Smooth muscle cell (in vitro differentiated cells): ENCODE measurements at regions not wholly inside any gene's neighbourhood (a gene's known extent, or its start where the extent isn't known, plus 50 kb on each side); places are given as distances from the start of the nearest gene placed in this dataset.

Experiments used
- DNase-seq: peaks from one replicate; lab custom pipeline; 2025; ENCODE audit not compliant: unreplicated experiment; lab: John Stamatoyannopoulos, UW
- H2AFZ ChIP-seq: fragments of 200-600 bp; sonication (generic); 2 replicates; pipeline ENCODE4 v1.6.0; 2016; ENCODE audit warnings: antibody characterized with exemption, low read depth, mild to moderate bottlenecking
- H3F3A ChIP-seq: fragments of 200-600 bp; sonication (generic); 2 replicates; pipeline ENCODE4 v1.6.0; 2017; ENCODE audit warnings: antibody characterized with exemption, low read depth
- H3K27ac ChIP-seq: fragments of 200-600 bp; sonication (generic); 2 replicates; pipeline ENCODE4 v1.5.1; 2016; ENCODE audit warnings: low read depth, mild to moderate bottlenecking
- H3K27me3 ChIP-seq: fragments of 200-600 bp; sonication (generic); 2 replicates; pipeline ENCODE4 v1.6.1; 2016; ENCODE audit warnings: low read depth, mild to moderate bottlenecking
- H3K36me3 ChIP-seq: fragments of 200-600 bp; sonication (generic); 2 replicates; pipeline ENCODE4 v1.5.1; 2016; ENCODE audit warnings: low read depth
- H3K4me1 ChIP-seq: fragments of 200-600 bp; sonication (generic); 2 replicates; pipeline ENCODE4 v1.5.1; 2016; ENCODE audit warnings: low read depth
- H3K4me2 ChIP-seq: fragments of 200-600 bp; sonication (generic); 2 replicates; pipeline ENCODE4 v1.6.0; 2016; ENCODE audit warnings: mild to moderate bottlenecking
- H3K4me3 ChIP-seq: fragments of 200-600 bp; sonication (generic); 2 replicates; pipeline ENCODE4 v1.5.1; 2016; ENCODE audit warnings: mild to moderate bottlenecking
- H3K79me2 ChIP-seq: fragments of 200-600 bp; sonication (generic); 2 replicates; pipeline ENCODE4 v1.6.0; 2016; ENCODE audit warnings: low read depth, mild to moderate bottlenecking
- H3K9ac ChIP-seq: fragments of 200-600 bp; sonication (generic); 2 replicates; pipeline ENCODE4 v1.6.0; 2016; ENCODE audit warnings: low read depth
- H3K9me3 ChIP-seq: fragments of 200-600 bp; sonication (generic); replicated peaks from 2 replicates; pipeline ENCODE4 v1.5.1; 2016; ENCODE audit warnings: low read depth
- H4K20me1 ChIP-seq: fragments of 200-600 bp; sonication (generic); 2 replicates; pipeline ENCODE4 v1.6.0; 2016; ENCODE audit warnings: low read depth
- WGBS: methylation state at CpG from one replicate; pipeline ENCODE4 v1.1.7; 2016; ENCODE audit warnings: low lambda C conversion rate; 5-methylcytosine and 5-hydroxymethylcytosine counted together
- TF ChIP-seq, protein P1 (sequence below): fragments of 200-600 bp; sonication (generic); IDR thresholded peaks from 2 replicates; pipeline ENCODE4 v1.5.1; 2017; ENCODE audit warnings: borderline replicate concordance, mild to moderate bottlenecking, antibody characterized with exemption; ENCODE audit not compliant: insufficient read depth, poor library complexity, severe bottlenecking

- no peaks in the 10 kb centered on the region for H3K27me3 ChIP-seq
- H3K9ac ChIP-seq: no peak overlapping the region
- no peak overlapping the region for H2AFZ ChIP-seq
- no peak for DNase-seq
- no peaks in the 10 kb centered on the region for H3F3A ChIP-seq
- no peaks in the 10 kb centered on the region for H4K20me1 ChIP-seq
- no peak overlapping the region for H3K4me3 ChIP-seq
- no peaks in the 10 kb centered on the region for H3K36me3 ChIP-seq
- no peaks in the 10 kb centered on the region for H3K9me3 ChIP-seq
- no peak overlapping the region for H3K27ac ChIP-seq
- H3K4me1 ChIP-seq: no peaks in the 10 kb centered on the region
- H3K79me2 ChIP-seq: no peaks in the 10 kb centered on the region
- no peak overlapping the region for H3K4me2 ChIP-seq
- WGBS: 67% methylated on average over 1 of the region's 1 CpG
- TF ChIP-seq, protein P1, sequence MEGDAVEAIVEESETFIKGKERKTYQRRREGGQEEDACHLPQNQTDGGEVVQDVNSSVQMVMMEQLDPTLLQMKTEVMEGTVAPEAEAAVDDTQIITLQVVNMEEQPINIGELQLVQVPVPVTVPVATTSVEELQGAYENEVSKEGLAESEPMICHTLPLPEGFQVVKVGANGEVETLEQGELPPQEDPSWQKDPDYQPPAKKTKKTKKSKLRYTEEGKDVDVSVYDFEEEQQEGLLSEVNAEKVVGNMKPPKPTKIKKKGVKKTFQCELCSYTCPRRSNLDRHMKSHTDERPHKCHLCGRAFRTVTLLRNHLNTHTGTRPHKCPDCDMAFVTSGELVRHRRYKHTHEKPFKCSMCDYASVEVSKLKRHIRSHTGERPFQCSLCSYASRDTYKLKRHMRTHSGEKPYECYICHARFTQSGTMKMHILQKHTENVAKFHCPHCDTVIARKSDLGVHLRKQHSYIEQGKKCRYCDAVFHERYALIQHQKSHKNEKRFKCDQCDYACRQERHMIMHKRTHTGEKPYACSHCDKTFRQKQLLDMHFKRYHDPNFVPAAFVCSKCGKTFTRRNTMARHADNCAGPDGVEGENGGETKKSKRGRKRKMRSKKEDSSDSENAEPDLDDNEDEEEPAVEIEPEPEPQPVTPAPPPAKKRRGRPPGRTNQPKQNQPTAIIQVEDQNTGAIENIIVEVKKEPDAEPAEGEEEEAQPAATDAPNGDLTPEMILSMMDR: no peak
Observed at GRCh38 chr4:83679692-83680091, 143.8 kb downstream of the GPAT3 start.

- Histone ChIP-seq H3K36me3 (no peaks in the 10 kb centered on the region), H3K27ac (no peak overlapping the region)
Observed at GRCh38 chr4:83679254-83679653, 143.3 kb downstream of the GPAT3 start.

GRCh38 chr4:83677656-83678055 is 141.7 kb downstream of the GPAT3 start:
- no peaks in the 10 kb centered on the region for H3K9me3 ChIP-seq
- TF ChIP-seq, protein P1: no peak
- no peaks in the 10 kb centered on the region for H3F3A ChIP-seq
- H3K36me3 ChIP-seq: no peaks in the 10 kb centered on the region
- H3K27ac ChIP-seq: no peak overlapping the region
- no peaks in the 10 kb centered on the region for H3K4me1 ChIP-seq
- H3K4me2 ChIP-seq: no peak overlapping the region
- no peaks in the 10 kb centered on the region for H3K27me3 ChIP-seq
- H2AFZ ChIP-seq: no peak overlapping the region
- H3K79me2 ChIP-seq: no peaks in the 10 kb centered on the region
- H4K20me1 ChIP-seq: no peaks in the 10 kb centered on the region
- DNase-seq: no peak
- 92% methylated on average over 3 of the region's 3 CpGs for WGBS
- H3K9ac ChIP-seq: no peak overlapping the region
- H3K4me3 ChIP-seq: no peak overlapping the region

More at GRCh38 chr4:83679254-83679653, 143.3 kb downstream of the GPAT3 start:
- Histone ChIP-seq H3K79me2 (no peaks in the 10 kb centered on the region), H4K20me1 (no peaks in the 10 kb centered on the region), H2AFZ (no peak overlapping the region), H3K9ac (no peak overlapping the region), H3K4me2 (no peak overlapping the region), H3K4me1 (no peaks in the 10 kb centered on the region), H3K9me3 (no peaks in the 10 kb centered on the region), H3F3A (no peaks in the 10 kb centered on the region), H3K27me3 (no peaks in the 10 kb centered on the region), H3K4me3 (no peak overlapping the region)
- DNase-seq: no peak
- WGBS: 92% methylated on average over 3 of the region's 3 CpGs
- TF ChIP-seq, protein P1: no peak

DNA sequence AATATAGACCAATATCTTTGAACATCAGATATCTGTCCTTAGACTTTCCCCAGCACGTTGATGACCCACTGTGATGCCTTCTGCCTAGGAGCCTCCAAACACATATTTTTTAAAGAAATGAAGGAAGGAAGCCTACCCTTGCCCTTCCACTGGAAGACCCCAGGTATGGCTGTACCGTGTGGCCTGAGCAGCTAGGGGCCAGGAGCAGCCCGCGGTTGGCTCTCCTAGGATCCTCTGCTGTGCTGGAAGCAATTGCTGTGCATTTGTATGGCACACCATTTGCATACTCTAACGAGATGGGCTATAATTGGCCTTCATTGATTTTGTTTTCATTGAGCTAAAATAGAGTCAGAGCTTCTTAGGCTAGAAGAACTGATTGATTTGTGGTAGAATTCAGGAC is 128.8 kb downstream of the GPAT3 start:
- no peak for DNase-seq
- H3K4me3 ChIP-seq: no peak overlapping the region
- H3K9me3 ChIP-seq: no peaks in the 10 kb centered on the region
- H3K9ac ChIP-seq: no peak overlapping the region
- no peaks in the 10 kb centered on the region for H4K20me1 ChIP-seq
- TF ChIP-seq, protein P1: no peak
- no peaks in the 10 kb centered on the region for H3K27me3 ChIP-seq
- WGBS: 83% methylated on average over 5 of the region's 5 CpGs
- H3K79me2 ChIP-seq: no peaks in the 10 kb centered on the region
- H2AFZ ChIP-seq: no peak overlapping the region
- H3K27ac ChIP-seq: no peak overlapping the region
- no peak overlapping the region for H3K4me2 ChIP-seq
- H3K4me1 ChIP-seq: no peaks in the 10 kb centered on the region
- no peaks in the 10 kb centered on the region for H3K36me3 ChIP-seq
- H3F3A ChIP-seq: no peaks in the 10 kb centered on the region
